ENCODE measurements at regions not wholly inside any gene's neighbourhood (a gene's known extent, or its start where the extent isn't known, plus 50 kb on each side); places are given as distances from the start of the nearest gene placed in this dataset.

DNA sequence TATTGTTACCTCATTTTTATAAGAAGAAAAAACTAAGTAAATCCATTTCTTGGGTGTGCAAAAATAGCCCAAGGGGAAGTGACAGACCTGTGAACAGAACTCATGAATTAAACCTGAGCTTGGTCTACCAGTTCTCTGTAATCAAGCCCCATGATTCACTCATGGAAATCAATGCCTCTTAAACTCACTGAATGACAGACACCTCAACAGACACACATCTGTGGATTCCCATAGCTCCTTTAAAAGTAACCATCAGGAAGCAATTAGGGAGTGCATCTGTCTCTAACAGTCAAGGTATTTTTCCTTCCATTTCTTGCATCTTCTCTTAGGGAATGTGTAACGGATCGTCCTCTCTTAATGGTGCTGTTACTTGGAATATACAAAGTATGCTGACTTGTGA lies 215.0 kb upstream of the EEA1 start:
- TF ChIP-seq, protein P1, sequence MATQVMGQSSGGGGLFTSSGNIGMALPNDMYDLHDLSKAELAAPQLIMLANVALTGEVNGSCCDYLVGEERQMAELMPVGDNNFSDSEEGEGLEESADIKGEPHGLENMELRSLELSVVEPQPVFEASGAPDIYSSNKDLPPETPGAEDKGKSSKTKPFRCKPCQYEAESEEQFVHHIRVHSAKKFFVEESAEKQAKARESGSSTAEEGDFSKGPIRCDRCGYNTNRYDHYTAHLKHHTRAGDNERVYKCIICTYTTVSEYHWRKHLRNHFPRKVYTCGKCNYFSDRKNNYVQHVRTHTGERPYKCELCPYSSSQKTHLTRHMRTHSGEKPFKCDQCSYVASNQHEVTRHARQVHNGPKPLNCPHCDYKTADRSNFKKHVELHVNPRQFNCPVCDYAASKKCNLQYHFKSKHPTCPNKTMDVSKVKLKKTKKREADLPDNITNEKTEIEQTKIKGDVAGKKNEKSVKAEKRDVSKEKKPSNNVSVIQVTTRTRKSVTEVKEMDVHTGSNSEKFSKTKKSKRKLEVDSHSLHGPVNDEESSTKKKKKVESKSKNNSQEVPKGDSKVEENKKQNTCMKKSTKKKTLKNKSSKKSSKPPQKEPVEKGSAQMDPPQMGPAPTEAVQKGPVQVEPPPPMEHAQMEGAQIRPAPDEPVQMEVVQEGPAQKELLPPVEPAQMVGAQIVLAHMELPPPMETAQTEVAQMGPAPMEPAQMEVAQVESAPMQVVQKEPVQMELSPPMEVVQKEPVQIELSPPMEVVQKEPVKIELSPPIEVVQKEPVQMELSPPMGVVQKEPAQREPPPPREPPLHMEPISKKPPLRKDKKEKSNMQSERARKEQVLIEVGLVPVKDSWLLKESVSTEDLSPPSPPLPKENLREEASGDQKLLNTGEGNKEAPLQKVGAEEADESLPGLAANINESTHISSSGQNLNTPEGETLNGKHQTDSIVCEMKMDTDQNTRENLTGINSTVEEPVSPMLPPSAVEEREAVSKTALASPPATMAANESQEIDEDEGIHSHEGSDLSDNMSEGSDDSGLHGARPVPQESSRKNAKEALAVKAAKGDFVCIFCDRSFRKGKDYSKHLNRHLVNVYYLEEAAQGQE (tag by site-specific recombination; IDR thresholded peaks at IDR 0.05), result no peak
- TF ChIP-seq, protein P2, sequence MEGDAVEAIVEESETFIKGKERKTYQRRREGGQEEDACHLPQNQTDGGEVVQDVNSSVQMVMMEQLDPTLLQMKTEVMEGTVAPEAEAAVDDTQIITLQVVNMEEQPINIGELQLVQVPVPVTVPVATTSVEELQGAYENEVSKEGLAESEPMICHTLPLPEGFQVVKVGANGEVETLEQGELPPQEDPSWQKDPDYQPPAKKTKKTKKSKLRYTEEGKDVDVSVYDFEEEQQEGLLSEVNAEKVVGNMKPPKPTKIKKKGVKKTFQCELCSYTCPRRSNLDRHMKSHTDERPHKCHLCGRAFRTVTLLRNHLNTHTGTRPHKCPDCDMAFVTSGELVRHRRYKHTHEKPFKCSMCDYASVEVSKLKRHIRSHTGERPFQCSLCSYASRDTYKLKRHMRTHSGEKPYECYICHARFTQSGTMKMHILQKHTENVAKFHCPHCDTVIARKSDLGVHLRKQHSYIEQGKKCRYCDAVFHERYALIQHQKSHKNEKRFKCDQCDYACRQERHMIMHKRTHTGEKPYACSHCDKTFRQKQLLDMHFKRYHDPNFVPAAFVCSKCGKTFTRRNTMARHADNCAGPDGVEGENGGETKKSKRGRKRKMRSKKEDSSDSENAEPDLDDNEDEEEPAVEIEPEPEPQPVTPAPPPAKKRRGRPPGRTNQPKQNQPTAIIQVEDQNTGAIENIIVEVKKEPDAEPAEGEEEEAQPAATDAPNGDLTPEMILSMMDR (tag by site-specific recombination; IDR thresholded peaks at IDR 0.05), result no peak
- TF ChIP-seq ZNF274 (IDR thresholded peaks at IDR 0.05; ENCODE audit: low read length), result no peak
- no peak for TF ChIP-seq ZNF274 (tag by site-specific recombination; IDR thresholded peaks at IDR 0.05; ENCODE audit: borderline replicate concordance)
- no peak for TF ChIP-seq ZNF514 (tag by site-specific recombination; IDR thresholded peaks at IDR 0.05)
- no peak for TF ChIP-seq ZNF121 (tag by site-specific recombination; IDR thresholded peaks at IDR 0.05)

Measured in HEK293 (cell line).